Body of pancreas (tissue), 4 donors: ENCODE measurements at regions not wholly inside any gene's neighbourhood (a gene's known extent, or its start where the extent isn't known, plus 50 kb on each side); places are given as distances from the start of the nearest gene placed in this dataset.

Experiments used
- POLR2A ChIP-seq, 3 donors: fragments of 450-650 bp; IDR thresholded peaks; one replicate each; pipeline ENCODE4 v1.6.1; 2016; ENCODE audit warnings: antibody characterized with exemption in 3 of 3, mild to moderate bottlenecking in 2 of 3
- TF ChIP-seq, protein P1 (sequence below), 7 experiments: fragments of 450-650 bp in 4 of 7; fragments of 200-600 bp in 3 of 7; sonication (generic) in 3 of 7; IDR thresholded peaks; one replicate each; pipeline ENCODE4 v1.5.1; 2016 to 2019; ENCODE audit warnings: antibody characterized with exemption in 7 of 7

DNA sequence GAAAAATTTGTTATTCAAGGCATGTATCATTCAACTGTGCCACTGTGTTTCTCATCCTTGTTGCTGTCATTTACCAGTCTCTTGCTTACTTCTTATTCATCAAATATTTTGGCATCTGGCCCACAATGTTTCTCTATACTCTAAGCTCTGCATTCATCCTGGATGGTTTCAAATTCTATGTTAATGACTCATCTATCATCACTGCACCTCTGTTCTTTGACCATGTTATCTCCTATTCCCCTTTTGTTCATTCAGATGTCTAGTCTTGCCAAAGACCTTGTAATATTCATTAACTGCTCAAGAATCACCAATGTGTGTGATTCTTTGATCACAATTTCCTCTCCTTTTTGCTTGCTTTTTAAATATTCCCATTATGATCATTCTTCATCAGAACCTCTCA, 54.6 kb upstream of the PRKACB start:
- TF ChIP-seq, protein P1, sequence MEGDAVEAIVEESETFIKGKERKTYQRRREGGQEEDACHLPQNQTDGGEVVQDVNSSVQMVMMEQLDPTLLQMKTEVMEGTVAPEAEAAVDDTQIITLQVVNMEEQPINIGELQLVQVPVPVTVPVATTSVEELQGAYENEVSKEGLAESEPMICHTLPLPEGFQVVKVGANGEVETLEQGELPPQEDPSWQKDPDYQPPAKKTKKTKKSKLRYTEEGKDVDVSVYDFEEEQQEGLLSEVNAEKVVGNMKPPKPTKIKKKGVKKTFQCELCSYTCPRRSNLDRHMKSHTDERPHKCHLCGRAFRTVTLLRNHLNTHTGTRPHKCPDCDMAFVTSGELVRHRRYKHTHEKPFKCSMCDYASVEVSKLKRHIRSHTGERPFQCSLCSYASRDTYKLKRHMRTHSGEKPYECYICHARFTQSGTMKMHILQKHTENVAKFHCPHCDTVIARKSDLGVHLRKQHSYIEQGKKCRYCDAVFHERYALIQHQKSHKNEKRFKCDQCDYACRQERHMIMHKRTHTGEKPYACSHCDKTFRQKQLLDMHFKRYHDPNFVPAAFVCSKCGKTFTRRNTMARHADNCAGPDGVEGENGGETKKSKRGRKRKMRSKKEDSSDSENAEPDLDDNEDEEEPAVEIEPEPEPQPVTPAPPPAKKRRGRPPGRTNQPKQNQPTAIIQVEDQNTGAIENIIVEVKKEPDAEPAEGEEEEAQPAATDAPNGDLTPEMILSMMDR (IDR thresholded peaks at IDR 0.05), result no peak
- no peak for TF ChIP-seq POLR2A (IDR thresholded peaks at IDR 0.05)
